ENCODE measurements at regions not wholly inside any gene's neighbourhood (a gene's known extent, or its start where the extent isn't known, plus 50 kb on each side); places are given as distances from the start of the nearest gene placed in this dataset.
"Not testable (repeated sequence)": the region's sequence is repeated elsewhere in the genome, so short reads cannot be mapped to it uniquely, and the experiment has no call there.

GRCh38 chr2:89599843-89600242 is 908.4 kb downstream of the RPIA start:
- not testable (repeated sequence) for TF ChIP-seq POLR2A (IDR thresholded peaks at IDR 0.05); CTCF (IDR thresholded peaks at IDR 0.05 in 8 of 11, conservative IDR thresholded peaks at IDR 0.05 in 3 of 11)
